Tibial nerve (tissue), 4 donors: ENCODE measurements at regions not wholly inside any gene's neighbourhood (a gene's known extent, or its start where the extent isn't known, plus 50 kb on each side); places are given as distances from the start of the nearest gene placed in this dataset.

Experiments
- CTCF ChIP-seq, 5 experiments: fragments of 200-600 bp in 3 of 5; fragments of 450-650 bp in 2 of 5; sonication (generic) in 3 of 5; IDR thresholded peaks; one replicate each; pipeline ENCODE4 v1.5.1; 2016 to 2019; ENCODE audit warnings: antibody characterized with exemption in 5 of 5, mild to moderate bottlenecking in 3 of 5, moderate library complexity in 2 of 5
- EP300 ChIP-seq, 2 donors: sonication (generic); formaldehyde crosslinking; IDR thresholded peaks; one replicate each; pipeline ENCODE4 v1.6.1; 2017; ENCODE audit warnings: antibody characterized with exemption in 2 of 2, mild to moderate bottlenecking in 1 of 2

- no peak for TF ChIP-seq EP300 (IDR thresholded peaks at IDR 0.05)
- TF ChIP-seq CTCF (IDR thresholded peaks at IDR 0.05) = no peak
Observed at GRCh38 chr3:117366574-117366973, 657.0 kb downstream of the TUSC7 start.
